IMR-90 (cell line): ENCODE measurements at regions not wholly inside any gene's neighbourhood (a gene's known extent, or its start where the extent isn't known, plus 50 kb on each side); places are given as distances from the start of the nearest gene placed in this dataset.
A peak's percentile ranks its signal among the peaks of the same experiment; 100 is the strongest.

Experiments used
- ATAC-seq: fragments of 200-7000 bp; cut with Tn5 transposase; 2 replicates; pipeline ENCODE4 v1.9.1; 2020; ENCODE audit warnings: low read depth, mild to moderate bottlenecking, moderate library complexity
- BruUV-seq: library from RNA; stranded (reverse); fragments of 400-500 nt; replicated peaks from 2 replicates; lab custom pipeline; 2021; lab: Mats Ljungman, UMichigan
- CTCF ChIA-PET: fragments of 300-600 bp; formaldehyde crosslinking; extraction: SDS; loops from one replicate; lab custom pipeline; 2021; ENCODE audit warnings: antibody characterized with exemption; lab: Yijun Ruan, JAX
- POLR2A ChIA-PET: fragments of 300-600 bp; sonication (Branson Sonifier 250); formaldehyde crosslinking; loops from one replicate; lab custom pipeline; 2022; ENCODE audit warnings: antibody characterized with exemption; ENCODE audit not compliant: unreplicated experiment; lab: Charles Lee
- DNase-seq: peaks from one replicate; pipeline ENCODE4 v3.0.0; 2013
- H2AFZ ChIP-seq: replicated peaks from 2 replicates; pipeline ENCODE3; 2013; ENCODE audit warnings: low read length, mild to moderate bottlenecking; ENCODE audit not compliant: poor library complexity
- H2AK5ac ChIP-seq: 2 replicates; pipeline ENCODE4 v1.6.1; 2013; ENCODE audit warnings: low read depth, low read length, inconsistent platforms
- H2AK9ac ChIP-seq: replicated peaks from 2 replicates; pipeline ENCODE3; 2013; ENCODE audit warnings: mild to moderate bottlenecking, low read depth, low read length, moderate library complexity; ENCODE audit not compliant: poor library complexity
- H2BK120ac ChIP-seq: 2 replicates; pipeline ENCODE4 v1.6.1; 2013; ENCODE audit warnings: low read depth, low read length, inconsistent platforms
- H2BK15ac ChIP-seq: 3 replicates; pipeline ENCODE4 v1.6.1; 2013; ENCODE audit warnings: low read depth, low read length, inconsistent platforms
- H2BK20ac ChIP-seq: 2 replicates; pipeline ENCODE4 v1.6.1; 2013; ENCODE audit warnings: low read depth, mild to moderate bottlenecking, inconsistent platforms, low read length, moderate library complexity
- H2BK5ac ChIP-seq: 2 replicates; pipeline ENCODE4 v1.6.1; 2013; ENCODE audit warnings: mild to moderate bottlenecking, low read depth, low read length, inconsistent platforms; ENCODE audit not compliant: poor library complexity, severe bottlenecking
- H3K14ac ChIP-seq: replicated peaks from 2 replicates; pipeline ENCODE4 v1.6.1; 2013; ENCODE audit warnings: low read depth, low read length, inconsistent platforms
- H3K18ac ChIP-seq: 2 replicates; pipeline ENCODE4 v1.6.1; 2013; ENCODE audit warnings: low read depth, low read length, control low read depth
- H3K23ac ChIP-seq: 2 replicates; pipeline ENCODE4 v1.6.1; 2013; ENCODE audit warnings: low read depth, low read length, inconsistent platforms
- H3K27ac ChIP-seq: 2 replicates; pipeline ENCODE4 v1.5.1; 2013; ENCODE audit warnings: mild to moderate bottlenecking, control low read depth, low read length; ENCODE audit not compliant: insufficient read depth
- H3K27me3 ChIP-seq: 2 replicates; pipeline ENCODE4 v1.6.1; 2013; ENCODE audit warnings: low read length; ENCODE audit not compliant: control insufficient read depth, insufficient read depth
- H3K36me3 ChIP-seq: 2 replicates; pipeline ENCODE4 v1.6.1; 2013; ENCODE audit warnings: low read length, mixed read lengths; ENCODE audit not compliant: control insufficient read depth, insufficient read depth
- H3K4ac ChIP-seq: 2 replicates; pipeline ENCODE4 v1.6.1; 2013; ENCODE audit warnings: low read depth, low read length, inconsistent platforms
- H3K4me1 ChIP-seq: 2 replicates; pipeline ENCODE4 v1.6.1; 2013; ENCODE audit warnings: low read length, mixed read lengths; ENCODE audit not compliant: control insufficient read depth, insufficient read depth
- H3K4me2 ChIP-seq: 2 replicates; pipeline ENCODE4 v1.6.1; 2013; ENCODE audit warnings: low read depth, mild to moderate bottlenecking, control low read depth, low read length, moderate library complexity
- H3K4me3 ChIP-seq: 2 replicates; pipeline ENCODE4 v1.5.1; 2013; ENCODE audit warnings: low read depth, mild to moderate bottlenecking, control low read depth, low read length, moderate library complexity; ENCODE audit not compliant: insufficient read depth
- H3K56ac ChIP-seq: 2 replicates; pipeline ENCODE4 v1.6.1; 2013; ENCODE audit warnings: low read length, inconsistent platforms; ENCODE audit not compliant: insufficient read depth; ENCODE audit errors: extremely low read depth
- H3K79me1 ChIP-seq, 2 experiments: 2 replicates each; pipeline ENCODE4 v1.6.1; 2013; ENCODE audit warnings: low read length in 2 of 2, inconsistent platforms in 1 of 2, low read depth in 1 of 2
- H3K9ac ChIP-seq: 2 replicates; pipeline ENCODE4 v1.6.1; 2013; ENCODE audit warnings: low read depth, low read length, control low read depth
- H3K9me1 ChIP-seq: 2 replicates; pipeline ENCODE4 v1.6.1; 2013; ENCODE audit warnings: low read length, inconsistent platforms; ENCODE audit not compliant: insufficient read depth
- H3K9me3 ChIP-seq: 2 replicates; pipeline ENCODE4 v1.6.1; 2013; ENCODE audit warnings: low read length; ENCODE audit not compliant: control insufficient read depth, insufficient read depth
- H4K20me1 ChIP-seq: 2 replicates; pipeline ENCODE4 v1.6.1; 2013; ENCODE audit warnings: low read length, inconsistent platforms; ENCODE audit not compliant: insufficient read depth
- H4K5ac ChIP-seq: 2 replicates; pipeline ENCODE4 v1.6.1; 2013; ENCODE audit warnings: mild to moderate bottlenecking, low read depth, low read length, control low read depth
- H4K8ac ChIP-seq, 2 experiments: 2 replicates each; pipeline ENCODE4 v1.6.1; 2013; ENCODE audit warnings: low read depth in 2 of 2, low read length in 2 of 2, control low read depth in 1 of 2, inconsistent platforms in 1 of 2
- H4K91ac ChIP-seq: 2 replicates; pipeline ENCODE4 v1.6.1; 2013; ENCODE audit warnings: low read depth, low read length, inconsistent platforms; ENCODE audit not compliant: insufficient read depth
- BHLHE40 ChIP-seq: fragments of 150-350 bp; IDR thresholded peaks from 2 replicates; pipeline ENCODE4 v1.6.1; 2016; ENCODE audit warnings: mild to moderate bottlenecking, low read depth, low read length
- CEBPB ChIP-seq: IDR thresholded peaks from 2 replicates; pipeline ENCODE4 v1.6.1; 2012; ENCODE audit warnings: low read depth, low read length, improper control_type of control experiment
- CHD1 ChIP-seq: IDR thresholded peaks from 2 replicates; pipeline ENCODE4 v1.6.1; 2012; ENCODE audit warnings: low read depth, low read length, improper control_type of control experiment
- FOS ChIP-seq: fragments of 150-350 bp; IDR thresholded peaks from 2 replicates; pipeline ENCODE4 v1.6.1; 2016; ENCODE audit warnings: low read depth, low read length
- MAZ ChIP-seq: IDR thresholded peaks from 2 replicates; pipeline ENCODE4 v1.6.1; 2012; ENCODE audit warnings: low read depth, mild to moderate bottlenecking, low read length, improper control_type of control experiment, moderate library complexity, borderline replicate concordance
- MXI1 ChIP-seq: IDR thresholded peaks from 2 replicates; pipeline ENCODE4 v1.6.1; 2012; ENCODE audit warnings: low read depth, mild to moderate bottlenecking, low read length, moderate library complexity, borderline replicate concordance
- NFE2L2 ChIP-seq: fragments of 150-350 bp; IDR thresholded peaks from 2 replicates; pipeline ENCODE4 v1.6.1; 2016; ENCODE audit warnings: low read depth, mild to moderate bottlenecking, low read length
- POLR2A ChIP-seq: IDR thresholded peaks from 2 replicates; pipeline ENCODE4 v1.6.1; 2012; ENCODE audit warnings: mild to moderate bottlenecking, low read depth, low read length
- RAD21 ChIP-seq: IDR thresholded peaks from 2 replicates; pipeline ENCODE4 v1.6.1; 2012; ENCODE audit warnings: low read length, improper control_type of control experiment
- RCOR1 ChIP-seq: IDR thresholded peaks from 2 replicates; pipeline ENCODE4 v1.6.1; 2012; ENCODE audit warnings: mild to moderate bottlenecking, low read length, improper control_type of control experiment; ENCODE audit not compliant: insufficient replicate concordance
- RFX5 ChIP-seq: IDR thresholded peaks from 2 replicates; pipeline ENCODE4 v1.8.0; 2012; ENCODE audit warnings: low read depth, mild to moderate bottlenecking, low read length, moderate library complexity
- WGBS, 2 experiments: methylation state at CpG; one replicate each; pipeline versions ENCODE4 v1.1.5 to v1.1.7; 2013; ENCODE audit warnings: missing lambda C conversion rate in 2 of 2; ENCODE audit not compliant: insufficient read length in 1 of 2; ENCODE audit errors: extremely low coverage in 2 of 2; 5-methylcytosine and 5-hydroxymethylcytosine counted together
- dilution Hi-C: fragments of 300-500 bp; cut with HindIII; formaldehyde crosslinking; loops from one replicate; pipeline ENCODE4 v1.14.3; 2018; ENCODE audit warnings: low sequenced_read_pairs; ENCODE audit not compliant: unreplicated experiment
- in situ Hi-C: fragments of 300-500 bp; cut with MboI; formaldehyde crosslinking; loops from 3 replicates; pipeline ENCODE4 v1.14.3; 2019; ENCODE audit warnings: low sequenced_read_pairs, inconsistent platforms, mixed read lengths
- intact Hi-C: fragments of 100-400 bp; cut with micrococcal nuclease; formaldehyde crosslinking; loops from 2 replicates; pipeline ENCODE4 v1.10.0; 2022

DNA sequence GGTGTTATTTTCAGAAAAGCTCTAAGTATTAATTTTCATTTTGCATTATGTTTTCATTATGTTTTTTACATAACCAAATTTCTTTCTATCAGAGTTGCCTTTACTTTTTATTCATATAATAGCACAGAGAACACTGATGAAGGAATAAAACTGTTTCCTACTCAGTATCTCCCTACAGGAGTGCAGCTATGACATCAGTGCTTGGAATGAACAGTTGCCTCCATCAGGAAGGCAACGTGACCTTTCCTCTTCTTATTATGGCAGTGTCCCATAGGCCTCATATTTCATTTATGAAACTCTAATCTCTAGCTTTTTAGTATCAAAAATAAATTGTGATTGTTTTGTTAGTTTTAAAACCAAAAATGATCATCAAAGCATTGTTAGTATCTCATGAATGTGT is 712.8 kb downstream of the CD109 start:
- Histone ChIP-seq H3K36me3 (no peaks in the 10 kb centered on the region), H3K56ac (no peak overlapping the region), H3K18ac (no peak overlapping the region), H3K9ac (no peak overlapping the region), H3K4me3 (no peak overlapping the region), H2BK120ac (peak overlapping the region; percentile 35), H2AK5ac (no peak overlapping the region), H3K4me2 (no peak overlapping the region), H2AK9ac (no peak overlapping the region), H3K4me1 (peaks cover 2% of the 10 kb centered on the region), H3K27me3 (no peaks in the 10 kb centered on the region), H4K91ac (peak overlapping the region; percentile 4; the same call in 1 of the 2 replicates), H3K27ac (no peak overlapping the region; the same call in 1 of the 2 replicates), H2AFZ (no peak overlapping the region), H4K8ac (peak overlapping the region in 1 of 2 experiments; percentile 36; a peak in 2 of 4 replicates), H4K20me1 (no peaks in the 10 kb centered on the region), H3K23ac (no peak overlapping the region; the same call in 1 of the 2 replicates), H3K4ac (peak overlapping the region; percentile 44; the same call in 1 of the 2 replicates), H3K79me1 (no peaks in the 10 kb centered on the region), H3K9me3 (no peaks in the 10 kb centered on the region), H3K9me1 (no peaks in the 10 kb centered on the region; the same call in 1 of the 2 replicates), H3K14ac (no peak overlapping the region; the same call in 1 of the 2 replicates), H4K5ac (no peak overlapping the region), H2BK5ac (peak overlapping the region; percentile 41), H2BK20ac (peak overlapping the region; percentile 54), H2BK15ac (peak overlapping the region; percentile 27; the same call in 1 of the 3 replicates)
- intact Hi-C loops: loop anchor here (1.0 to 5.0 kb wide), 8 partner anchors 166 to 795 kb away; no protein-coding TSS in a partner anchor
- ChIA-PET CTCF (interaction anchor here (0.6 to 1.8 kb wide), 13 partner anchors 12 to 800 kb away, joined by 3 to 10 read pairs (median 3); no protein-coding TSS in a partner anchor), POLR2A (no interaction called here)
- WGBS, 2 experiments: no CpG with 5 or more reads among the region's 1 CpG
- peak; percentile 72 for ATAC-seq
- DNase-seq: peak; percentile 48
- dilution Hi-C loops: no loop called here
- no TSS peak for BruUV-seq
- TF ChIP-seq FOS: no peak
- no peak for TF ChIP-seq RCOR1
- TF ChIP-seq CHD1: no peak
- TF ChIP-seq RFX5: no peak
- no peak for TF ChIP-seq BHLHE40
- TF ChIP-seq RAD21: no peak
- TF ChIP-seq POLR2A: no peak
- no peak for TF ChIP-seq MAZ
- no peak for TF ChIP-seq MXI1
- TF ChIP-seq CEBPB: no peak
- TF ChIP-seq NFE2L2: no peak
- in situ Hi-C loops: loop anchor here (10.0 kb wide), 1 partner anchor 324 kb away; no protein-coding TSS in a partner anchor
